ENCODE measurements at regions not wholly inside any gene's neighbourhood (a gene's known extent, or its start where the extent isn't known, plus 50 kb on each side); places are given as distances from the start of the nearest gene placed in this dataset.

DNA sequence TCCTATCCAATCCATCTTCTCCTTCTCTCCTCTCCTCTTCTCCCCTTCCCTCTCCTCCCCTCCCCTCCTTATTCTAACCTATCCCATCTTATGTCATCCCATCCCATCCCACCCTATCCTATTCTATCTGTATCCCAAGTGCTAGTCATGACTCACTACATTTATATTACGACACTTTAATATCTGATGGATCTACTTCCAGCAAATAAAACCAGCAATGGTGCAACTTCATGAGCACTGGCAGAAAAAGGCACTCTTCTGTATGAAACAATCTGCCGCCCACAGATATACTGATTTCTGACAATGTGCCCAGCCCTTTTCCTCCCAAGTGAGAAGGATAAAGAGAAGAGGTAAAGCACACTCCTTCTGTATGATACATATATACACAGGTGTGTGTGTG, 86.6 kb upstream of the ANKH start:
- Histone ChIP-seq H3K27ac (no peak overlapping the region), H3K36me3 (no peaks in the 10 kb centered on the region), H3K9me3 (no peaks in the 10 kb centered on the region), H3K4me3 (no peak overlapping the region), H3K27me3 (no peaks in the 10 kb centered on the region), H3K4me1 (no peaks in the 10 kb centered on the region)
- DNase-seq (no peak), ATAC-seq (ENCODE audit: low FRiP score in 2 of 2) (no peak)
- no peak for TF ChIP-seq POLR2AphosphoS5 (IDR thresholded peaks at IDR 0.05)
- TF ChIP-seq, protein P1, sequence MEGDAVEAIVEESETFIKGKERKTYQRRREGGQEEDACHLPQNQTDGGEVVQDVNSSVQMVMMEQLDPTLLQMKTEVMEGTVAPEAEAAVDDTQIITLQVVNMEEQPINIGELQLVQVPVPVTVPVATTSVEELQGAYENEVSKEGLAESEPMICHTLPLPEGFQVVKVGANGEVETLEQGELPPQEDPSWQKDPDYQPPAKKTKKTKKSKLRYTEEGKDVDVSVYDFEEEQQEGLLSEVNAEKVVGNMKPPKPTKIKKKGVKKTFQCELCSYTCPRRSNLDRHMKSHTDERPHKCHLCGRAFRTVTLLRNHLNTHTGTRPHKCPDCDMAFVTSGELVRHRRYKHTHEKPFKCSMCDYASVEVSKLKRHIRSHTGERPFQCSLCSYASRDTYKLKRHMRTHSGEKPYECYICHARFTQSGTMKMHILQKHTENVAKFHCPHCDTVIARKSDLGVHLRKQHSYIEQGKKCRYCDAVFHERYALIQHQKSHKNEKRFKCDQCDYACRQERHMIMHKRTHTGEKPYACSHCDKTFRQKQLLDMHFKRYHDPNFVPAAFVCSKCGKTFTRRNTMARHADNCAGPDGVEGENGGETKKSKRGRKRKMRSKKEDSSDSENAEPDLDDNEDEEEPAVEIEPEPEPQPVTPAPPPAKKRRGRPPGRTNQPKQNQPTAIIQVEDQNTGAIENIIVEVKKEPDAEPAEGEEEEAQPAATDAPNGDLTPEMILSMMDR (IDR thresholded peaks at IDR 0.05), result no peak
- WGBS, 2 donors, result 89 to 91% methylated on average over 2 of the region's 2 CpGs

DNA sequence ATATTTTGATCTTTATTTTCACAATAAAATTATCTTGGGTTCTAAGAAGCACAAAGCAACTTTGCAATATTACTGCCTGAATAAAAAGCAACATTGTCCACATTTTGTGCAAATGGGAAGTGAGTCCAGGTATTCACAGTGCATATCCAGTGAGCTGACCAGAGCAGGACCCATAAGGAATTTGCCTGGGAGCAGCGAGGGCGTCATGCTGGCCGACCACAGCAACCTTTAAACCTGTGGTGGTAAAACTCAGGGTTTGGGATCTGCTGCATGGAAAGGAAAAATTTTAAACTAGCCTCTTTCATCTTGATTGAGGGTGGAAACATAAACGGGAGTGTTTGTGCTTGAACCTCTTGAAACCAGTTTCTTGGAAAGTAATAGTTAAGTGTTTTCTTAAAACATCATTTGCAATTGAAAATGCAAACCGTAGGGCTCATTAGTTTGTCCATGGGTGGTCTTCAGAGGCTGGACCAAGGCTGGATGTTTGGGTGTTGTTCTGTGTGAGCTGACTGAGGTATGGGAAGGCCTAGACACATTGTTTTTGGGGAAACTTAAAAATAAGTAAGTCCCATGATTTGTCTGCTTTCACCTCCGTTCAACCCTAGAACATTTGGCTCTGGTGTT, 85.0 kb upstream of the ANKH start:
- H3K27ac ChIP-seq, result no peak overlapping the region

DNA sequence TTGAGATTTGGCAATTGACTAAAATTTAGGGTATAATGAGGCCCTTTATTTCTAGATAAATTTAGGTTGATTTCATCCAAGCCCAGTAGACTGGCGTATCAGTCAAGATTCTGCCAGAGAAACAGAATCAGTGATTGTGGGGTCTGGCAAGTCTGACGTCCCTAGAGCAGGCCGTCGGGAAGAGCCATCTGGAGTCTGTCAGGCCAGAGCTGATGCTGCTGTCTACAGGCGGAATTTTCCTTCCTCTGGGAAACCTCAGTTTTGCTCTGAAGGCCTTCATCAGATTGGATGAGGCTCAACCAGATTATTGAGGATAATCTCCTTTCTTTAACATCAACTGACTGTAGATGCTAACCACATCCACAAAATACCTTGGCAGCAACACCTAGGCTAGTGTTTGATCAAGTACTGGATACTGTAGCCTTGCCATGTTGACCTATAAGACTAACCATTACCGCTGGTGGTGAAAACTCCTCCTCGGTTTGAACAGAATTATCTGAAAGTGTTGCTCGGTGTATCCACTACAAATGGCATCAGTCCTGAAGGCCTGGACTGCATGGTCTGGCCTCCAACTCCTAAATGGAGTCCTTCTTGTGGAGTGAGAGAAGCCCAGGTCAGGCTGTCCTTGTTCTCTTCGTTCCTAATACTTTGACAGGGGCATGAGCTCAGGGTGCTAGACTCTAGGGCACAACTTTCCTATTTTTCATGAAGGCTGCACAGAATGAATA, 83.2 kb upstream of the ANKH start:
- no peaks in the 10 kb centered on the region for H3K27me3 ChIP-seq
- H3K4me1 ChIP-seq, result no peaks in the 10 kb centered on the region
- no peaks in the 10 kb centered on the region for H3K9me3 ChIP-seq
- DNase-seq, result no peak
- 88 to 93% methylated on average over 8 to 9 of the region's 9 CpGs for WGBS, 2 donors
- no peak overlapping the region for H3K27ac ChIP-seq
- no peak for ATAC-seq (ENCODE audit: low FRiP score in 2 of 2)
- H3K4me3 ChIP-seq, result no peak overlapping the region
- no peaks in the 10 kb centered on the region for H3K36me3 ChIP-seq
- TF ChIP-seq, protein P1 (IDR thresholded peaks at IDR 0.05), result no peak
- TF ChIP-seq POLR2AphosphoS5 (IDR thresholded peaks at IDR 0.05), result no peak
- TF ChIP-seq EP300 (IDR thresholded peaks at IDR 0.05), result no peak
- TF ChIP-seq POLR2A (IDR thresholded peaks at IDR 0.05), result no peak

More for the DNA sequence above, 85.0 kb upstream of the ANKH start:
- TF ChIP-seq, protein P1 (IDR thresholded peaks at IDR 0.05), result no peak
- no peak for TF ChIP-seq EP300 (IDR thresholded peaks at IDR 0.05)
- no peak for TF ChIP-seq POLR2AphosphoS5 (IDR thresholded peaks at IDR 0.05)
- no peak for TF ChIP-seq POLR2A (IDR thresholded peaks at IDR 0.05)
- Histone ChIP-seq H3K36me3 (no peaks in the 10 kb centered on the region), H3K4me3 (no peak overlapping the region), H3K9me3 (no peaks in the 10 kb centered on the region), H3K27me3 (no peaks in the 10 kb centered on the region), H3K4me1 (no peaks in the 10 kb centered on the region)
- ATAC-seq (ENCODE audit: low FRiP score in 2 of 2), result no peak
- DNase-seq, result no peak
- WGBS, 2 donors, result 78 to 79% methylated on average over 6 of the region's 6 CpGs

GRCh38 chr5:14954216-14954615, 82.6 kb upstream of the ANKH start:
- H3K27ac ChIP-seq, result no peak overlapping the region
- no peak overlapping the region for H3K4me3 ChIP-seq
- H3K36me3 ChIP-seq, result no peaks in the 10 kb centered on the region
- H3K4me1 ChIP-seq, result no peaks in the 10 kb centered on the region
- TF ChIP-seq EP300 (IDR thresholded peaks at IDR 0.05), result no peak
- TF ChIP-seq POLR2AphosphoS5 (IDR thresholded peaks at IDR 0.05), result no peak
- TF ChIP-seq, protein P1 (IDR thresholded peaks at IDR 0.05), result no peak
- TF ChIP-seq POLR2A (IDR thresholded peaks at IDR 0.05), result no peak
- no peak for DNase-seq
- WGBS, 2 donors, result 88 to 91% methylated on average over 1 of the region's 1 CpG
- no peak for ATAC-seq (ENCODE audit: low FRiP score in 2 of 2)
- no peaks in the 10 kb centered on the region for H3K9me3 ChIP-seq
- no peaks in the 10 kb centered on the region for H3K27me3 ChIP-seq

Measured in upper lobe of left lung (tissue), 6 donors.